Neuronal stem cell (in vitro differentiated cells): ENCODE measurements at regions not wholly inside any gene's neighbourhood (a gene's known extent, or its start where the extent isn't known, plus 50 kb on each side); places are given as distances from the start of the nearest gene placed in this dataset.

Experiments used
- DNase-seq: peaks from one replicate; pipeline ENCODE4 v3.0.0-alpha.2; 2013; ENCODE audit warnings: low spot score
- H2AFZ ChIP-seq: one replicate; pipeline ENCODE4 v1.6.1; 2013; ENCODE audit warnings: mild to moderate bottlenecking, low read length, inconsistent platforms
- H2AK5ac ChIP-seq: 2 replicates; pipeline ENCODE4 v1.6.1; 2013; ENCODE audit warnings: low read depth, mild to moderate bottlenecking, inconsistent platforms, low read length, moderate library complexity, mixed read lengths
- H2BK120ac ChIP-seq: 2 replicates; pipeline ENCODE4 v1.6.1; 2013; ENCODE audit warnings: low read depth, mild to moderate bottlenecking, inconsistent platforms, low read length, moderate library complexity, mixed read lengths
- H2BK12ac ChIP-seq: one replicate; pipeline ENCODE4 v1.6.1; 2013; ENCODE audit warnings: low read length, inconsistent platforms
- H2BK15ac ChIP-seq: 2 replicates; pipeline ENCODE4 v1.6.1; 2013; ENCODE audit warnings: mild to moderate bottlenecking, low read length, inconsistent platforms, mixed read lengths
- H2BK5ac ChIP-seq: one replicate; pipeline ENCODE4 v1.6.1; 2013; ENCODE audit warnings: inconsistent platforms, mild to moderate bottlenecking, low read length, moderate library complexity
- H3K14ac ChIP-seq: one replicate; pipeline ENCODE4 v1.6.1; 2013; ENCODE audit warnings: low read length, inconsistent platforms
- H3K18ac ChIP-seq: 2 replicates; pipeline ENCODE4 v1.6.1; 2013; ENCODE audit warnings: low read length, inconsistent platforms
- H3K23ac ChIP-seq: 2 replicates; pipeline ENCODE4 v1.6.1; 2013; ENCODE audit warnings: low read depth, mild to moderate bottlenecking, mixed read lengths, low read length, inconsistent platforms; ENCODE audit not compliant: poor library complexity
- H3K27ac ChIP-seq: replicated peaks from 3 replicates; pipeline ENCODE4 v1.5.1; 2013; ENCODE audit warnings: low read length, inconsistent platforms
- H3K27me3 ChIP-seq, 3 experiments: 2 replicates each; pipeline ENCODE4 v1.6.1; 2013; ENCODE audit warnings: low read length in 3 of 3, mild to moderate bottlenecking in 2 of 3, inconsistent platforms in 1 of 3, low read depth in 1 of 3, mixed read lengths in 1 of 3, moderate library complexity in 1 of 3; ENCODE audit not compliant: control insufficient read depth in 3 of 3, insufficient read depth in 3 of 3
- H3K36me3 ChIP-seq, 2 donors: replicated peaks in 1 of 2; 2 replicates each; pipeline ENCODE4 v1.6.1; 2013; ENCODE audit warnings: low read length in 2 of 2; ENCODE audit not compliant: control insufficient read depth in 2 of 2, insufficient read depth in 2 of 2
- H3K4ac ChIP-seq: 2 replicates; pipeline ENCODE4 v1.6.1; 2013; ENCODE audit warnings: inconsistent platforms, mild to moderate bottlenecking, low read length, moderate library complexity
- H3K4me1 ChIP-seq, 2 donors: 1 replicate in 1 of 2; 2 replicates in 1 of 2; pipeline ENCODE4 v1.6.1; 2013; ENCODE audit warnings: low read length in 2 of 2, low read depth in 1 of 2; ENCODE audit not compliant: control insufficient read depth in 2 of 2, insufficient read depth in 1 of 2
- H3K4me2 ChIP-seq: one replicate; pipeline ENCODE4 v1.6.1; 2013; ENCODE audit warnings: mild to moderate bottlenecking, low read length, inconsistent platforms; ENCODE audit not compliant: insufficient read depth, poor library complexity, severe bottlenecking
- H3K4me3 ChIP-seq, 2 donors: 2 replicates each; pipeline ENCODE4 v1.5.1; 2013; ENCODE audit warnings: low read length in 2 of 2, mild to moderate bottlenecking in 2 of 2, inconsistent platforms in 1 of 2, moderate library complexity in 1 of 2
- H3K79me1 ChIP-seq: one replicate; pipeline ENCODE4 v1.6.1; 2013; ENCODE audit warnings: low read depth, mild to moderate bottlenecking, inconsistent platforms, low read length, moderate library complexity
- H3K9ac ChIP-seq: one replicate; pipeline ENCODE4 v1.6.1; 2013; ENCODE audit warnings: mild to moderate bottlenecking, low read depth, low read length, inconsistent platforms; ENCODE audit not compliant: poor library complexity
- H3K9me3 ChIP-seq, 2 donors: replicated peaks in 1 of 2; 2 replicates each; pipeline versions ENCODE3 to v1.6.1; 2013; ENCODE audit warnings: low read length in 2 of 2, mild to moderate bottlenecking in 2 of 2, inconsistent platforms in 1 of 2, low read depth in 1 of 2, mixed read lengths in 1 of 2, moderate library complexity in 1 of 2; ENCODE audit not compliant: control insufficient read depth in 2 of 2, insufficient read depth in 1 of 2
- H4K8ac ChIP-seq: one replicate; pipeline ENCODE4 v1.6.1; 2013; ENCODE audit warnings: low read depth, mild to moderate bottlenecking, inconsistent platforms, low read length, moderate library complexity
- H4K91ac ChIP-seq: one replicate; pipeline ENCODE4 v1.6.1; 2013; ENCODE audit warnings: low read length, low read depth, mild to moderate bottlenecking, inconsistent platforms; ENCODE audit not compliant: poor library complexity
- WGBS, 2 donors: extraction: QIAGEN DNeasy Blood & Tissue Kit; methylation state at CpG; one replicate each; pipeline ENCODE4 v1.1.7; 2013; ENCODE audit warnings: missing lambda C conversion rate in 2 of 2, mixed read lengths in 1 of 2; ENCODE audit not compliant: insufficient read length in 2 of 2, insufficient replicate concordance in 1 of 2; ENCODE audit errors: extremely low coverage in 2 of 2; 5-methylcytosine and 5-hydroxymethylcytosine counted together

- Histone ChIP-seq H3K4me3 (no peak overlapping the region), H3K23ac (no peak overlapping the region), H3K79me1 (no peaks in the 10 kb centered on the region), H3K9ac (no peak overlapping the region), H3K14ac (no peak overlapping the region), H4K91ac (no peak overlapping the region), H3K36me3 (no peaks in the 10 kb centered on the region), H3K18ac (peak overlapping the region; percentile 51), H3K27ac (no peak overlapping the region), H2BK5ac (no peak overlapping the region), H2BK15ac (no peak overlapping the region), H4K8ac (no peak overlapping the region), H2BK120ac (no peak overlapping the region), H3K27me3 (no peaks in the 10 kb centered on the region), H3K4me1 (peaks cover 0 to 2% of the 10 kb centered on the region in 2 donors), H3K4me2 (no peak overlapping the region), H2AK5ac (no peak overlapping the region), H2AFZ (no peak overlapping the region), H3K4ac (no peak overlapping the region), H3K9me3 (no peaks in the 10 kb centered on the region), H2BK12ac (no peak overlapping the region)
- DNase-seq = no peak
- WGBS, 2 donors = no CpG with 5 or more reads among the region's 4 CpGs
Measured at GRCh38 chr10:47183704-47184041, 116.3 kb upstream of the GDF10 start.

GRCh38 chr10:47184273-47184672 is 115.7 kb upstream of the GDF10 start:
- Histone ChIP-seq H2BK15ac (no peak overlapping the region), H3K4me2 (no peak overlapping the region), H3K36me3 (no peaks in the 10 kb centered on the region), H3K18ac (no peak overlapping the region), H2BK120ac (no peak overlapping the region), H4K8ac (no peak overlapping the region), H3K4me1 (peaks cover 0 to 2% of the 10 kb centered on the region in 2 donors), H4K91ac (no peak overlapping the region), H3K4ac (no peak overlapping the region), H2BK12ac (no peak overlapping the region), H2BK5ac (no peak overlapping the region), H2AFZ (no peak overlapping the region), H3K27me3 (no peaks in the 10 kb centered on the region), H2AK5ac (no peak overlapping the region), H3K14ac (no peak overlapping the region), H3K4me3 (no peak overlapping the region), H3K9ac (no peak overlapping the region), H3K9me3 (no peaks in the 10 kb centered on the region), H3K27ac (no peak overlapping the region), H3K23ac (no peak overlapping the region), H3K79me1 (no peaks in the 10 kb centered on the region)
- no CpG with 5 or more reads among the region's 3 CpGs for WGBS, 2 donors
- DNase-seq = no peak

GRCh38 chr10:47184724-47185330 is 115.2 kb upstream of the GDF10 start:
- Histone ChIP-seq H3K23ac (no peak overlapping the region), H3K4me1 (peaks cover 0 to 2% of the 10 kb centered on the region in 2 donors), H3K27me3 (no peaks in the 10 kb centered on the region), H3K9ac (no peak overlapping the region), H3K9me3 (no peaks in the 10 kb centered on the region), H2AFZ (no peak overlapping the region), H3K4me3 (peak overlapping the region in 1 of 2 donors; percentile 23), H3K4ac (no peak overlapping the region), H3K79me1 (no peaks in the 10 kb centered on the region), H2BK120ac (no peak overlapping the region), H2AK5ac (no peak overlapping the region), H2BK5ac (no peak overlapping the region), H4K91ac (no peak overlapping the region), H3K27ac (no peak overlapping the region), H2BK12ac (no peak overlapping the region), H4K8ac (no peak overlapping the region), H3K18ac (no peak overlapping the region), H2BK15ac (no peak overlapping the region), H3K36me3 (no peaks in the 10 kb centered on the region), H3K14ac (no peak overlapping the region), H3K4me2 (no peak overlapping the region)
- no CpG with 5 or more reads among the region's 11 CpGs for WGBS, 2 donors
- DNase-seq = no peak

GRCh38 chr10:47186941-47187340 is 113.1 kb upstream of the GDF10 start:
- no peak overlapping the region for H2AK5ac ChIP-seq
- no peak overlapping the region for H4K91ac ChIP-seq
- H3K18ac ChIP-seq = no peak overlapping the region
- DNase-seq = no peak
- H3K4me2 ChIP-seq = no peak overlapping the region
- no peak overlapping the region for H2BK120ac ChIP-seq
- no peak overlapping the region for H2BK15ac ChIP-seq
- H3K27me3 ChIP-seq = no peaks in the 10 kb centered on the region
- H2AFZ ChIP-seq = no peak overlapping the region
- H3K4me1 ChIP-seq = no peaks in the 10 kb centered on the region
- no peak overlapping the region for H4K8ac ChIP-seq
- H3K9me3 ChIP-seq = no peaks in the 10 kb centered on the region
- H3K9ac ChIP-seq = no peak overlapping the region
- peak overlapping the region; percentile 3 for H3K14ac ChIP-seq
- peak overlapping the region; percentile 28 for H3K23ac ChIP-seq
- no peak overlapping the region for H3K4me3 ChIP-seq
- no peak overlapping the region for H2BK5ac ChIP-seq
- no CpG with 5 or more reads among the region's 7 CpGs for WGBS, 2 donors
- H3K4ac ChIP-seq = no peak overlapping the region
- H3K79me1 ChIP-seq = no peaks in the 10 kb centered on the region
- no peak overlapping the region for H3K27ac ChIP-seq
- H2BK12ac ChIP-seq = no peak overlapping the region
- no peaks in the 10 kb centered on the region for H3K36me3 ChIP-seq
